NK-92 treated with Interleukin-12 subunit alpha and Interleukin-12 subunit beta, amount 100 ng/mL, for 24 hours (cell line): ENCODE measurements at regions not wholly inside any gene's neighbourhood (a gene's known extent, or its start where the extent isn't known, plus 50 kb on each side); places are given as distances from the start of the nearest gene placed in this dataset.
"Not testable (repeated sequence)": the region's sequence is repeated elsewhere in the genome, so short reads cannot be mapped to it uniquely, and the experiment has no call there.

Source experiments
- DNase-seq: peaks from one replicate; lab custom pipeline; 2025; lab: John Stamatoyannopoulos, UW

DNA sequence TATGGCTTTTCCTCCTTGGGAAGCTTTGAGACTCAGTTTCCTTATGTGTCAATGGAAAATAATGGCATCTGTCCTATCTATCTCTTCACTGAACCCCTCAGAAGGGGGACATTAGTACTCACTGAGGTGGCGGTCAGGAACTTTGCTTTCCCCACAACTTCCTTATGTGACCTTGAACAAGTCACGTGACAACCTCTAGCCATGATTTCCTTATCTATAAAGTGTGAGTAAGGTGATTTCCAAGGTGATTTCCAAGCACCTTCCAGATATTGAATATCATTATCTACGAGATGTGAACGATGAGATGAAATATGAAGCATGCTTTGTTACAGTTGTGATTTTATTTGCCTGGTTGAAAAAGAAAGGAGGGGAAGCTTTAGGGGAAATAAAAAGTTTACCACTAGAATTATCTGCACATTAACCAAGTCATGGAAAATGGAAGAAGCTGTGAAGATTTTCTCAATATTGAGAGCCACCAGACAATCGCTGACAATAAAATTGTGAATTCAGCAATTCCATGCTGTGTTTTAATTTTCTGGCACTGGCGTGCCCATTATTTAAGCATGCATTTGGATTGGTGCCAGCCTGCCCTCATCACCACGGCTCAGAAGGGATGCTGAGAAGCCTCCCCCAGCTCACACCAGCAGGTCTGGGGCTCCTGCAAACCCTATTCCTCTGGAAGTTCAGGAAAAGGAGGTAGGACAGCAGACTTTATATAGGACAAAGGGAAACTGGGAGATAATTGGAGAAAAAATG is 255.3 kb downstream of the CD83 start:
- no peak for DNase-seq

DNA sequence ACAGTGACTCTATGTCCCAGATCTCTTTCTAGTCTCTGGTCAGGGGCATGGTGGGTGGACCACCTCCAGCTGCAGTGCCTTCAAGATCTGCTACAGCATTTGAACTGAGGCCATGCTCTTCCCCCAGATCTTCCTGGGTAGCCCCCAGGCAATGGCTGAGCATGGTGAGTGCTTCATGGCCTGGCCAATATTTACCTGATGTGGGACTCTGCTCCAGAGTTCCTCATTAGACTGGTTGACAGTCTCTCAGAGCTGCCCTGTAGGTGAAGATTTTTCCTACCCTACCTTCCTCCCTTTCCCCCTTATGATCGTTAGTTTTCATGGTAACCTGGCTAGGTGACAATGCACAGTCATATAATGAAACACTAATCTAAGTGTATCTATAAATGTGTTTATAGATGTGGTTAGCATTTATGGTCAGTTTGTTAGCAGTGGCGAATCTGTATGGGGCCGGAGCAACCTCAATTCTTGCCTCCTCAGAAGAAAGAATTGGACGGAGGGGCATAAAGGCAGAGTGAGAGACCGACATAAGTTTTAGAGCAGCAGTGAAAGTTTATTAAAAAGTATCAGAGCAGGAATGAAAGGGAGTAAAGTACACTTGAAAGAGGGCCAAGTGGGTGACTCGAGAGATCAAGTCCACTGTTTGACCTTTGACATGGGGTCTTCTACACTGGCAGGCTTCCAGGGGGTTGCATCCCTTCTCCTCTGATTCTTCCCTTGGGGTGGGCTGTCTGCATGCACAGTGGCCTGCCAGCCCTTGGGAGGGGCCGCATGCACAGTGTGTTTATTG is 256.3 kb downstream of the CD83 start:
- DNase-seq, result no peak

DNA sequence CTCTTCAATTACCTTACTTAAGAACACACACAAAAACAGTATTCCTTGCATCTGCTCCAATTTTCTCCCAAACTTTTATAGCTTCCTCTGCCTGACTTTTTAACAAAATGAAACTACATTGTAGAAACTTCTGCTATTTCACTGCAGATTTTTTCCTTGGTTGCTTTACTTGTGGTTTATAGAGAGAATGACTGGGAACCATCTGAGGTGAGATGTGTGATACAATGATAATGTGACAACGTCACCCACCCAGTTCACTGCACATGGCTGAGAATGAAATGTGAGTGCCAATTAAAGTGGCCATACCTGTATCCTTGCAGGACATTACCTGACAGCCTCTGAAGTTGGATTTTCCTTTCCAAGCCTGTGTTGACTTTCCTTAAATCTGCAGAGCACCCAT is 258.4 kb downstream of the CD83 start:
- DNase-seq, result no peak

DNA sequence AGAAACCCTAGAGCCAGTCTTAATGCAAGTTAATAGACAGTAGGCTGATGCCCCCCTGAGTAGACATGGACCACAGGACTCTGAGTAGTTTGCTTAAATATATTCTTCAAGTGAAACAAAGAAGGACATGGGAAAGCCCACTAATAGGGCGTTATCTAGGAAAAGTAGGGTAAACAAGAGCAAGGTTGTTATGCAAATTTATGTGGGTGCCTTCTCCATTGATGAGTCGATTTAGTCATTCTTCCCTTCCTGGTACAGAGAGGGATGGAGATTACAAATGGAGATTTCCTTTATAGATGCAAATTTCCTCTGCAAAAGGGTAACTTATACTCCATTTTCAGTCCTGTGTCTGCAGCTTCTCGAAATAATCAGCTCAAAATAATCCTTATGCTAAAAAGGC is 262.0 kb downstream of the CD83 start:
- no peak for DNase-seq

DNA sequence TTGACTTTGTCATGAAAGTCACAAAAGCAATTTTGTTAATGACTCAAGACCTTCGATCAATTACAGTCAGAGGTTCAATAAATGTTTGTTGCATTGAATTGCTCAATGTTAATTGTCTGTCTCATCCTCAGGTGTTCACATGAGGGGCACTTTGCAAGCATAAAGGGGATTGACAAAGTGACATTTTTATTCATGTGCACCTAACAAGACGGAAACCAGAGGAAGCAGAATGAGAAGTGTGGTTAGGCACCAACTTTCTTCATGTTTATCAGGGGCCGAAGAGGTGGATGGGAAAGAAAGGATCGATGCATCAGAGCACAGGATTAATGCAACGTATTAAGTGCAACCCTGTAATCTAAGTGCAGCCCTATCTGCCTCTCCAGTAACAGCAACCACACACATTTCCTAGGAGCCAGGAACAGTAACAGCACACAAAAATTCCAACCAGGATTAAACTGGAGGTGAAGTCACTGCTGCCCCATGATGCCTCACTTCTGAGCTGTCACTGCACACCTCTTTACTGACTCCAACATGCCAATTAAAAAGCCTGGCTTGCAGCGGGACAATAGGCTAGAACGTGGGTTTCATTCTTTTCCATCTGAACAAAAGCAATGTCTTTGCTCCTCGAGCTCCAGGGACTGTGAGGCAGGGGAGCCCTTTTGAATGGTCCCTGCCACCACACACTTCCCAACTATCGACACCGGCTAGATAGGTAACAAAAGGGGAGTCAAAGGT is 262.7 kb downstream of the CD83 start:
- DNase-seq, result no peak

DNA sequence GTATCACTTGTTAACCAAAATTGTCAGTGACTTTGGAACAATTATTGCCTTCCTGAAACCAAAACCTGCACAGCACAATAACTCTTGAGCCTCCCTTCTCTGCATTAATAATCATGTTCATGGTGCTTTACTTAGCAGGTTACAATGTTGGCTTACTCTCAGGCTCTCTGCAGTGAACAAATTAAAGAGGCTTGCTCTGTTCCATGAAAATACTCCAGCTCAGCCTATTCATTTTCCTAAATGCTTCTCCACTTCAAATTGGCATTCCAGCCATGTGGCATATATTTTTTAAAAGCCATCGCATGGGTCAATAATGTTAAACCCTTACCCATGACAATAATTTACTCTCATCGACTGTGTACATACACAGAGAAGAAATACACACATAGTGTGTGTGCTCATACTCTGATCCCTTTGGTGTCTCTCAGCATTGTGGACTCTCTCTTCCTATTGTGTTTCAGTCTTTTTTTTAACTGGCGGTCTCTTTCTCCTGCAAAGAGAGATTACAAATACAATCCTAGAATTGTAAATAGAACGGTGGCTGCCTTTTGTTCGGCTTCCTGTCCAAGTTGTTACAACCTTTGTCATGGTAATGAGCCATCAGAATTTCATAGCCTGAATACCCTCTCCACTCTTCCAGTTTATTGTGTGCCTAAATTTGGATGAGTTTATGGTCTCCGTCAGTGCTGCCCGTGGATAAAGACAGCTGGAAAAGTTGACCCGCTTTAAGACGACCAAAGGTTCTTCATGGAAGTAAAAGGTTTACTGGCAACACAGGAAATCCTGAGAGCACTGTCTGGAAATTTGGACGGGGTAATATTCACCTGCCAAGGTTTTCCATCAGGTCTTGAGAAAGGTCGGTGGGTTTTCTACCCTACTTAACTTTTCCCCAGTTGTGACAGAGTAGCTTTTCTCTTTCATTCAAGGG is 263.6 kb downstream of the CD83 start:
- DNase-seq, result no peak

DNA sequence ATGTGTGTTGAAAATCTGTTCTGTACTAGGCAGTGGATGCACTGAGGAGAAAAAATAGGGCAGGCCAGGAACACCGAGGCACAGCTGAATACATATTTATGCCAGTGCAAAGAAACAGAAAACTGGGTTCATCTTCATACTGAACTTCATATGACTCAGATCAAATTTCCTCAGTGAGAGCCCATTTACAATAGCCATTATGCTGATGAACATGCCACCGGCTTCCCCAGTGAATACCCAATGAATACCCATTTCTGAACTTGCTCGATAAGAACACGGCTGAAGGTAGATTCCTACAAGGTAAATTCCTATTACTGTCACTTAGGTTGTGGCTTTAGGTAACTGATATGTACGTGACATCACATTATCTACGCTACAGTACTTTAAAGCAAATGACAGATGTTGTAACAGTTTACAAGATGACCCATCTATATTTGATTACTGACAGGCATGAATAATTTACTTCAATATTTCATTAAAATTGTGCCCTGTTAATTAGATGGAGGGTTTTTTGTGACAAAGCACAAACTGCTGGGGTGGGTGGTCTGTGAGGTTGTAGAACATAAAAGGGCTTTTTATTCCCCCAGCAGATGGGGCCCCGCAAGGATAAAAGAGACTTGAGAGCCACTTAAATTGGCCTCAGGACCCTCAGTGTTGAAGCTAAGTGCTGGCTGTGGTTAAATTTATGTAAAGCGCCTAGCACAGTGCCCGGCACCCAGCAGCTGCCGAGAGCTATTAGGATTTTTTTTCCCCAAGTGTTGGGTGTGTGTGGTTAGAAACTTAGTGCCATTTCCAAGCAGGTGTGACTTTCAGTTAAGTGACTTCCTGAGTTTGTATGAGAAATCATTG is 264.5 kb downstream of the CD83 start:
- no peak for DNase-seq

DNA sequence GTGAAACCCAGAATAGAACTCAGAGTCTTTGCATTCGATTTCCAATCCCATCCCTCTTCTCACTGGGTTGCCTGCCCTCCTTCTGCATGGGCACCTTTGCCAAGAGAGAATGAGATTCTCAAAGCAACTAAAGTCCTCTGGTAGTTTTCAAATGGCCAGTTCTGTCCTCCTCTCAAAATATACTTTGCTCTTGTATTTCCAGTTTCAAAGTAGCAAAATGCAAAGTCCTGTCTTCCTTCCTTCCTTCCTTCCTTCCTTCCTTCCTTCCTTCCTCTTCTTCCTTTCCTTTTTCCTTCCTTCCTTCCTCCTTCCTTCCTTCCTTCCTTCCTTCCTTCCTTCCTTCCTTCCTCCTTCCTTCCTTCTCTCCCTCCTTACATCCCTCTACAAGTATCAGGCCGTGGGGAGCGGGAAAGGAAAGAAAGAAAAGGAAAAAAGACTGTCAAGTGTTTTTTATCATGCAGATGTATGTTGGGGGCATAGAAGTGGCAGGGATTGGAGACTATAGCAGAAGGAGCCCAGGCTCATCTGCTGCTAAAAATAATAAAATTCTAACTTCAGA is 265.2 kb downstream of the CD83 start:
- no peak for DNase-seq

DNA sequence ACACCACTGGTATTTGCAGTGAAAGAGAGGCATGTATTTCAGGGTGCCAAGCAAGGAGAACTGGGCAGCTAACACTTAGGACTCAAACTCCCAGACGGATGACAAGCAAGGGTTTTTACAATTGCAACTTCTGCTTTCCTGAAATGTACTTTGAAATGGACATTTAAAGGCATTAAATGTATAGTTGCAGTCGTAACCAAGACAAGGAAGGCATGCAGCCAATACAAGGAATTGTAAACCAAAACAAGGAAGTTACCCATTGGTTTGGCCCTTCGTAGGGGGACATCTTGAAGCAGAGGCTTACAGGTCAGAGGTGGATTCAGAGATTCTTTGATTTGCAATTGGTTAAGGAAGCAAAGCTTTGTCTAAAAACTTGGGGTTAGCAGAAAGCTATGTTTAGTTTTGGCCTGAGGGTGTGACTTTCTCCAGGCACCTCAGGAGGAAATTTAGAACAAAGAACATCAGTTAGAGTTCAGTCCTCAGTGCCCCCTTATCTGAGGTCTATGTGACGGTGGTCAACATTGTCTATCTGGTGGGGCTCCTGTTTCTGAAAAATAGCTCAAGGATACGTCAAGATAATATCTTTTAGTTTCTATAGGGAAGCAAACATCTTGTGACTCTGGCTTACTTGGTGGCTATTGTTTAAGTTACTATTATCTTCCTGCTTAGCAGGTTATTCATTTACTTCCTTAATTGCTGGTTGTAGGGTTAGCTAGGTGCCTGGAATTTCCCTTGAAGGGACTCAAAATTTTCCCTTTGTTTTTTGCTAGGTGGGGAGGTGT is 266.0 kb downstream of the CD83 start:
- DNase-seq, result no peak

DNA sequence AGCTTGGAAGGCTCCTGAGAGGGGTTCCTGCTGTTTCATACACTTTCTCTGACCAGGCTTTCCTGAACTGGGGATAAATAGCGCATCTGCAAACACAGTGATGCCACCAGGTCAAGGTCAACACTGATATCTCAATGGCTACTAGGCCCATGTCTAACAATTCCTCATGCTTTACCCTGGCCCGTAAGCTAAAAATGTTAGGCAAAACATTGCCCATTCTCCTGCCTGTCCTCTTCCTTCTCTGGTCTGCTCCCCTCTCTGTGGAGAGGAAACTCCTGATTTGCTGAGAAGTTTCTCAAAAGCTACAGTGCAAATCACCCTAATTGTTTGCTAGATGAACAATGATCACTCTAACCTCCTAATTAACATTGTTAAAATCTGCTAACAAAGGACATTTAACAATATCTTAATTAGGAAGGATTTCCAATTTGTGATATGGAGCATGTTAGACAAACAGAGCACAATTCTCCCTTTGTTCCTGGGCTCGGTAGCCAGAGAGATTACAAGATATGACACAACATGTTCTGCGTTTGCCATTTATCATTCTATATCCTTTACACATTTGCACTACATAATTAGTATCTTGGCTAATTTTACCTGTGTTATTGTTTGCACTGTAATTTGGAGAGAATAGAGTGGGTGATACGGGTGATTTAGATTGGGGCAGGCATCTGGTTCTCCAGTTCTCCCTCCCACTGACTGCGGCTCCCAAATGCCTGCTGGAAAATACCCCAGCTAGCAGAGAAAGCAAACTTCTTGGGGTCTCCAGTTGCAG is 266.8 kb downstream of the CD83 start:
- no peak for DNase-seq

DNA sequence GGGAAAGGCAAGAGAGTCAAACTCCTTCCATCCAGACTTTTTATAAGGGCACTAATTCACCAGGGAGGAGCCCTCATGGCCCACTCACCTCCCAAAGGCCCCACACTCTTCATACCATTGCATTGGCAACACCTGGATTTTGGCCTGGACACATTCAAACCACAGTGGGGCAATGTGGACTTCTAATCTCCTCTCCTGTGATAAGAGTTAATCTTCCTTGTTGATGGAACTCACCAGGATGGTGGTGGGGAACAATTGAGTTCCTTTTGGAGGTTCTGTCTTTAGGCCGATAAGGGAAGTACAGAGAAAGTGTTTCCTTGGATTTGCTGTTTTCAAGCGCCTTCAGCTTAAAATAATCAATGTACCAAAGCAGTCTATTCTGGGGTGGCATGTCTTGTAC is 268.7 kb downstream of the CD83 start:
- DNase-seq, result no peak

DNA sequence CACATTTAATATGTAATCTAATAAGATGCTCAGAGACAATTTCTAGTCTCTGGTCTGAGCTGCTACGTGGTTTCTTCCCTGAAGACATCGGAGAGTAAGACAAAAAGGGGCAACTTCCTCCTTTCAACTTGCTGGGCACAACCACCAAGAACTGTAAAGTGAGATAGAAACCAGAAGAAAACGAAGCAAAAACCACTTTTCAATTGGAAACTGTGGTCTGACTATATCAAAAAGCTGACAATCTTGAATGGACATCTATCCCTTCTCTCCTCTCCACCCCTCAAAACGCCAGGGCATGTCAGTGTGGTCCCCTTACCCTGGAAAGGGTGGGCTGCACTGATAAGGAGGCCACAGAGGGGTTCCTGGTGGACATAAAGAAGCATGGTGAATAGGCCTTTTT is 269.1 kb downstream of the CD83 start:
- DNase-seq, result no peak

DNA sequence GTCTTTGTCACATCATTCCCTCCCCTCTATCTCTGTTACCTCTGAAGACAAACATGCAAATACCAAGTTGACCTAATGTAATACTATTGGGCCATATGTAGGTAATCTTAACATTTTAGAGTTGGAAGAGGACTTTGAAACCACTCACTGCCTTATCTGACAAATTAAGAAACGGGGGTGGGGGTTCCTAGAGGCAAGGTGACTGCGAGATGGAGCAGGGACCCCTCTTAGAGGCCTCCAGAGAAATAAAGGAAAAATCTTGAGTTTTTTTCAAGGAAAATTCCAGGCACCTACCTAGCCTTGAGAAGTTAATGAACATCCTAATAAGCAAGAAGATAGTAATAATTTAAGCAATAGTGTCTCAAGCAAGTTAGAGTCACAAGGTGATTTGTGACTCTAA is 270.8 kb downstream of the CD83 start:
- DNase-seq, result no peak

DNA sequence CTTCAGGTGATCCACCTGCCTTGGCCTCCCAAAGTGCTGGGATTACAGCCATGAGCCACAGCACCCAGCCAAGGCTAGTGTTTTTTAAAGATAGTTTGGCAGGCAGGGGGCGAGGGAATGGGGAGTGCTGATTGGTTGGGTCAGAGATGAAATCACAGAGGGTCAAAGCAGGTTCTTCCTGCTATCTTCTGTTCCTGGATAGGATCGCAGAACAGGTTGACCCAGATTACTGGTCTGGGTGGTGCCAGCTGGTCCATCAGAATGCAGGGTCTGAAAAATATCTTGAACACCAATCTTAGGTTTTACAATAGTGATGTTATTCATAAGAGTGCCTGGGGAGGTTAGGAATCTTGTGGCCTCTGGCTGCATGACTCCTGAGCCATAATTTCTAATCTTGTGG is 272.2 kb downstream of the CD83 start:
- DNase-seq, result not testable (repeated sequence)

DNA sequence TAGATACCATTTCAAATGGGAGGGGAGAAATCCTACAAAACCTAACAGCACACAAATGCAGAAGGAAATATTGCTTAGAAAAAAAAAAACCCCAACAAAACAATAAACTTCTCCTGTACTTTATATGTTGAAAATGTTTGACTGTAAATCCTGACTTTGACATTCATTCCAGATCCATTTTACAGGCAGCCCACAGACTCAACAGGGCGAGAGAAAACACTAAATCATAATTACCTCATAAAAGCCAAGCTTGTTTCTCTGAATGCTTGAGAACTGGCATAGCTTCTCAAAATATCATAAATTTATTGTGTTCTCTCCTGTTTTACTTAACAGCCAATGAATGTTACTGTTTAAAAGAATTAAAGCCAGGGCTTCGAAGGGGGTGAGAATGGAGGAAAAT is 273.2 kb downstream of the CD83 start:
- DNase-seq, result no peak

DNA sequence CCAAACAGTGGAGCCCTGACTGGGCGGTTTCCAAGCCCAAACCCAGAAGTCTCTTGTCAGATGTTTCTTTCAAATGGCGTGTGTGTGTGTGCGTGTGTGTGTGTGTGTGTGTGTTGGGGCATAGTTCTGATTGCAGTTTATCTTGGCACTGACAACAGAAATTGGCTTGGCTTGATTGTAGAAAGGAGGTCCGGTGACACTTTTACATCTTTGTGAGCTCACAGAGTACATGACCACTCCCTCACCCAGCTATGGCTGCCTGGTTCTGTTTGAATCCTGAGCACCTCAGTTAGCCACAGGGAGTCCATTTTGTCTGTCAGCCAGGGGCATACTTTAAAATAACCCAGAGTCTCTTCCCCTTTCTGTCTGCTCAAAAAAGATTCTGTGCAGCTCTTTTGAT is 276.3 kb downstream of the CD83 start:
- no peak for DNase-seq

DNA sequence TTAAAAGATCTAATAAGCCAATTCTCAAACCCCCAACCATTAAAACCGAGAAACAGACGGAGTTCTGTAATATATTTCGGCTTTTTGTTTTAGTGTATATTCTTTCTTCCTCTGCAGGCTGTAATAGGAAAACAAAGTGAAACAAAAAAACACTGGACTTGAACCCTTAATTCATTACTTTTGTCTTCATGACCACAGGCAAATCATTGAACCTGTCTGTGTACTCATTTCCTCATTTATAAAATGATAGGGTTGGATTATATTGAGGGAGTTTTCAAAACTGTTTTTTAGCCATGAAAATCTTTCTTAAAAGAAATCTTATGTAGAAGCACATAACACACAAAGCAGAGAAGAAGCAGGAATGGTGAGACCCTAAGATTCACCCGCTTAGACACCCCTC is 278.8 kb downstream of the CD83 start:
- no peak for DNase-seq

DNA sequence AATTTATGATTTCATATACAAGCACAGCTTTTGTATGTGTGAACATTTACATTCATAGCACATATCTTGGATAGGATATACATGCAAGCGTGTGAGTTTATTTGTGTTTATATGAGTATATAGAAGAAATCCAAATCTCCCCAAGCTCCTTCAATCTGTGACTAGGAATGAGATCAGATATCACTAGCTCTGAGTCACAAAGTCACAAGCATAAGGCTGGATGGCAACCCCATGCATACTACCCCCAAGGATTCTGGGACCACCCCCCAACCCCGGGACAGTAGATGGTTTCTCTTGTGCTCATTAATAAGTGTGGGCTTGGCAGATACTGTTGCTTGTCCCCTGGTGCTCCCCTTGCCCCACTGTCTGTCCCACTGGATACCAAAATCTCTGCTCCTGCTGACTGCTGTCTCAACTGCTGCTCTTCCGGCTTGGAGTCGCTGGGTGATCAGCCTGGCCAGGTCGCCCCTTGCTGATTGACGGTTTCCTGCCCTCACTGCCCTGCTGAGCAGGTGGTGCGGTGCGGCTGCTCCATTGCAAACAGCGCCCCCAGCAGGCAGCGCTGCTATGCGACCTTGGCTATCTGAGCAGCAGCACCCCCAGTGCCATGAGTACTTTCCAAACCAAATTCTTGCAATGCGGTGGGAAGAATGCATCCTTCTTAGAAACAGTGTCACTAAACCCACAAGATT is 279.4 kb downstream of the CD83 start:
- no peak for DNase-seq
